ENCODE measurements at regions not wholly inside any gene's neighbourhood (a gene's known extent, or its start where the extent isn't known, plus 50 kb on each side); places are given as distances from the start of the nearest gene placed in this dataset.
A peak's percentile ranks its signal among the peaks of the same experiment; 100 is the strongest.

GRCh38 chr9:14517154-14517906 lies 175.9 kb downstream of the ZDHHC21 start:
- DNase-seq (ENCODE audit: low spot score), result no peak

DNA sequence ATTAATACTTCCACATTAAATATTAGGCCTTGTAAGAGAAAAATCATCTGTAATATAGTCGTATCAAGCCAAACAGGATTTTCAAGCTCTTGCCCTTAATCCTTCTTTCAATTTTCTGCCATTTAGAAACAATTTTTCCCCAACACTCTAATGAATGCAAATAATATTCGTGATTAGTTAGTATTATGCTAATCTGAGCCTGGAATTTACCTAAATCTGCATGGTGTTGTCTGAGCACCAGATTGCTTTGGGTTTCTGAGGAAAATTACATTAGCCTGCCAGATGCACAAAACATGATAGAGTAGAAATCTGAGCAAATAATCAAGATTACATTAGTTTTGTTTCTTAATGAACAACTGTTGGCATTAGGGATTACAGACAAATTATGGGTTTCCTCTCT lies 176.6 kb downstream of the ZDHHC21 start:
- DNase-seq (ENCODE audit: low spot score), result no peak

DNA sequence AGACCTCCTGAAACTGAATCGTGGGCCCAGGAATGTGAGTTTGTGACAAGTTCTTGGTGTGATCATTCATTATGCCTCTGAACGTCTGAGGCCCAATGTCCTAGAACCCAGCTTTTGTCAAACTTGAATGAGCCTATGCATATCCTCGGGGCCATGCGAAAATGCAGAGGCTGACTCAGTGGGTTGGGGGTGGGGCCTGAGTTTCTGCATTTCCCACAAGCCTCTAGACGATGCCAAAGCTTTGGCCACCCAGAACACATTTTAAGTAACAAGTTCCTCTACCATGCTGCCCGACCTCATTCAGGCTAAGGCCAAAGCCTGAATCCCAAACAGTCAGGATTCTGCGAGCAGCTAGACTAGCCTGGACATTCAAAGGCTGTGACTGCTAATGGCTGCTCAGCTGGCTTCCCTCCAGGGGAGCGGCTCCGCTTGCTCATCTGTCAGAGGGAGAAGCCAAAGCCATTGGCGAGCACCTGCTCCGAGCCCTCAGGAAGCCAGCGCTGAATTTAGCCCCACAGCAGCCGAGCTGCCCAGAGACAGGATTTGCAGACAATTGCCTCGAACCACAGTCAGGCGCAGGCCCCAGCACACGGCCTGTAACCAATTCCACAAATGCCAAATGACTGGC lies 177.5 kb downstream of the ZDHHC21 start:
- no peak for DNase-seq (ENCODE audit: low spot score)

- DNase-seq (ENCODE audit: low spot score), result no peak
Measured at GRCh38 chr9:14515049-14515448, 178.2 kb downstream of the ZDHHC21 start.

DNA sequence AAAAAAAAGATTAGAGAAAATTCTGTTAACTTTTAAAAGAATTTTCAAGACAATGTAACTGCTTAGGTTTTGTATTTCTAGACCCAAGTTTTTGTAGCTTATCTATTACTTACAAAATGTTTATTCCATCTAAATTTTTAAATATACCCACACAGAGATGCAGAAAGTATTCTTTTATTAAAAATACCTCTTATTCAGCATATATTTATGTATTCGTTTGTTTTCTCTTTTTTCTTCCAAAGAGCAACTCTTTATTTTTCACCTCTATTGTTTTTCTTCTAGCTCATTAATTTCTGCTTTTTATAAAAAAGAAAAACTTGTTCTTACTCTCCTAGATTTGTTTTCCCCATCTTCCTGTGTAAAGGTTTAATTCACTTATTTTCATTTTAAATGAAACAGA lies 180.3 kb downstream of the ZDHHC21 start:
- no peak for DNase-seq (ENCODE audit: low spot score)

DNA sequence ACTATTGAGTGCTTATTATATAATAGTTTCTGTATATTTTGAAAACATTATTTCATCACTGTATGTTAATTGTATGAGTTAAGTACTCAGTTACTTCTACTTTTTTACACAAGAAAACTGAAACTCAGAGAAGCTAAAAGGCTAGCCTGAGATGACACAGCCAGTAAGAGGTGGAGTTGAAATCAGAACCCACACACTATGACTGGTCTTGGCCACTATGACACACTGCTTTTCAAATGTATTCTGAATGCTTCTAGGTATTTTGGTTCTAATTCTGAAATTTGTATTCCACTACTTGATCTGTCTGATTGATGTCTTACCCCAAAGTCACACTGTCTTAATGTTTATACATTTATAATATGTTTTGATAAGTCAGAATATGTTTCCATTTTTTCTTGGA lies 181.8 kb downstream of the ZDHHC21 start:
- peak; percentile 28 for DNase-seq (ENCODE audit: low spot score)

DNA sequence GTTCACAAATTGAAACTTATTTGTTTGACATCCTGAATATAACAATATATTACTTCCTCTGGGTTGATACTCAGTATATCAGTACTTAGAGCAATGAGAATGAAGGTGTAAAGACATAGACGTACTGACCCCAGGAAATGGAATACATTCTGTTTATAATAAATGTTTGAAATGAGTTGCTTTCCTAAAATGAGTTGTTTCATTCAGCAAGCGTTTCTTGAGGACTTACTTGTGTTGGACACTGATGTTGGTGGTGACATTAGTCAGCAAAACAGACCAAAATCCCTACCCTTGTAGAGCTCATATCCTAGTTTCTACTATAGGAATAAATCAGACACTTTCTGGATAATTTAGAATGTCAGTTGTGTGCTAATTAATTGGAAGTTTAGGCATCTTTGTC lies 184.3 kb downstream of the ZDHHC21 start:
- no peak for DNase-seq (ENCODE audit: low spot score)

DNA sequence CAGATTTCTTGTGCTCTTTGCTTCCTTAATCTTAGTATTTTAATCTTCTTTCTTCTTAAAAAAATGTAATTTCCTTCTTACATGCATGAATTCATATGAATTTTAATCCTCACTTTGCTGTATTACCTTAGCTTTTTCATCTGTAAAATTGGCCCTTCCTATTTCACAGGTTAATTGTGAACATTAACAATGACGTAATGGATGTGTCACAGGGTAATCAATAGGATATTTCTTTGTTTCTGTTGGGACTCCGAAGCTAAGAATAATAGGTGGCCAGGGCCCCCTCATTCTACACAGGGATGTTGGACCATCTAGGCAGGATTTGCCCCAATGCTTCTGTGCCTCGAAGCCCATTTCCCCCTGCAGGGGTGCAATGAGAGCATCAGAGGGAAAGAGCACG lies 187.4 kb upstream of the NFIB start:
- no peak for DNase-seq (ENCODE audit: low spot score)

DNA sequence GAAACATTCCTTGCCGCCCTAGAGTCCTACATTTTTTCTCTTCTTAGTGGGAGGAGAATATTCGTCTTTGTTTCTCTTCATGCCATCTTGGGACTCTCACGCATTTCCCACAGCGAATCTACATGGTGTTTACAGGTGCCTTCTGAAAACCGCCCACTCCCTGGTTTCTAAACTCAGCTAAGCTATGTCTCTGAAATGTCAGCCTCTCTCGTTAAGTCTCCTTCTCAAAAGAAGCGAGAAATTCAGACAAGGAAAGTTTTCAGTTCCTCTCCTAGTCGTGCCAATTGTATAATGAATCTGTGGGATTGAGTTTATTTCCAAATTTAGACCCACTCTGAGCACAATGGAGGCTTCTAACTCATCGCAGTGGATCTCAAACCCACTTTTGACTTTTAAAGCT lies 186.8 kb upstream of the NFIB start:
- DNase-seq (ENCODE audit: low spot score), result no peak

- DNase-seq (ENCODE audit: low spot score), result no peak
Measured at GRCh38 chr9:14499976-14500375, 186.0 kb upstream of the NFIB start.

GRCh38 chr9:14498824-14499223 lies 184.9 kb upstream of the NFIB start:
- DNase-seq (ENCODE audit: low spot score), result no peak

DNA sequence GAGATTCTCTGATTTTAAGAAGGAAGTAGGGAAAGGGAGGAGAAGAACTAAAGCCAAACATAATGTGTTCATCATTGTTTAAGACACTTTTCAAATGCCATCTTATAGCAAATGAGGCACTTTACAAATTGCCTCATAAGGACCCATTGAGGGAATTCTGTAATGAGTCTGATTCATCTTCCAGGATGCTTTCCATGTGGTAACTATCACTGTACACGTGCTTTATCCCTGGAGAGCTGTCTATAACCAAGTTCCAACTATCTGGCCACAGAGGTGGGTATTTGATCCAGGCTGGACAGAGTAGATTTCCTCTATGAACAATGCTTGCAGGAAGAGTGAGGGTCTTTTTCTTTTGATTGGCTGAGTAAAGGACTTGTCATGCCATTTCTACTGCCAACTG lies 183.5 kb upstream of the NFIB start:
- no peak for DNase-seq (ENCODE audit: low spot score)

- DNase-seq (ENCODE audit: low spot score), result no peak
Measured at GRCh38 chr9:14488421-14489190, 174.7 kb upstream of the NFIB start.

DNA sequence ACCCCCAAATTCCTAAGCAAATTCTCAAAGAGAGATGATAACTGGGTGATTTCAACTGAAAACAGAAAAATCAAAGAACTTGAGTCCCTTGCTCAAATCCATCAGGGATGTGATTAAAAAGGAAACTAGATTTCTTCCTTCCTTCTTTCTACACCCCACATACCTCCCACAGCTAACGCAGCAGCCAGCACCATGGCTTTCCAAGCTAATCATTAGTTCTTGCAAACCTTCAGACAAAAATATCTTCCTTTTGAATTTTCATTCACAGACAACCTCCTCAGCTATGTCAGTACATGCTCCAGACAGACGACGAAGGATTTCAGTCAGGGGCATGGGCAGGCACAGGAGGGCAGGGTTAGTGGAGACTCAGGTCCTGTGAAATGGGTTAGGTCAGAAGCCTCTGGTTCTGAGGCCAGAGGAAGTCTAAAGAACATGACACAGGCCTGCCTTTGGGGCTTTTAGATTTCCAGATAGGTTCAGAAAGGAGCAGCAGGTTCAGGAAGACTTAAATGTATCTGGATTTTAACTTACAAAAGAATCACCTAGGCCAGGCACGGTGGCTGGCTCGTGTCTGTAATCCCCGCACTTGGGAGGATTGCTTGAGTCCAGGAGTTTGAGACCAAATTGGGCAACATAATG lies 173.7 kb upstream of the NFIB start:
- no peak for DNase-seq (ENCODE audit: low spot score)

DNA sequence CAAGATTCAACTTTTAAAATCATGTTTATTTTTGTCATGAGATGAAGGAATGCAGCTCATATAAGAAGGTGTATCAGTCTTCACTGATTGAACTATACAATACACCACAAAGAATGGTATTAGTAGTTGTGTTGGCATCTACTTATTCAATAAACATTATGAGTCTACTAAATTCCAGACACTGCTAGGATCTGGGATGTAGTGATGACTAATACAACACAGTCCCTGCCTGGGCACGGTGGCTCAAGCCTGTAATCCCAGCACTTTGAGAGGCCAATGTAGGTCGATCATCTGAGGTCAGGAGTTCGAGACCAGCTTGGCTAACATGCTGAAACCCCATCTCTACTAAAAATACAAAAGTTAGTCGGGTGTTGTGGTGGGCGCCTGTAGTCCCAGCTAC lies 171.4 kb upstream of the NFIB start:
- DNase-seq (ENCODE audit: low spot score), result no peak

DNA sequence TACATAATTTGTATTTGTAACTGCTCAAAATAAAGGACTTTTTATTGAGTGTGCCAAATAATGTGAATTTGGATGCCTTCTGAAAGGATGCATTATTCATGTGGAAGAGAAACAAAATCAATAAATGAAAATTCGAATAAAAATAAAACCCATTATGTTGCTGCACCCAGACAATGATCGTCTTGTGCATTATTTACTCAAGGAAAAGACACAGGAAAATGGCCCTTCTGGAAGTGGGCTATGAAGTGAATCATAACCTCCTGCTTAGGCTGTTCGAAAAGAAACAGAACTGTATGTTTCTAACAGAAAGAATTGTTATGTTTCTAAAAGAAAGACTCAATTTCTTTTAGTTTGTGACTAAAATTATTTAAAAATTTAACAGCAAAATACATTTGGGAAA lies 168.9 kb upstream of the NFIB start:
- no peak for DNase-seq (ENCODE audit: low spot score)

DNA sequence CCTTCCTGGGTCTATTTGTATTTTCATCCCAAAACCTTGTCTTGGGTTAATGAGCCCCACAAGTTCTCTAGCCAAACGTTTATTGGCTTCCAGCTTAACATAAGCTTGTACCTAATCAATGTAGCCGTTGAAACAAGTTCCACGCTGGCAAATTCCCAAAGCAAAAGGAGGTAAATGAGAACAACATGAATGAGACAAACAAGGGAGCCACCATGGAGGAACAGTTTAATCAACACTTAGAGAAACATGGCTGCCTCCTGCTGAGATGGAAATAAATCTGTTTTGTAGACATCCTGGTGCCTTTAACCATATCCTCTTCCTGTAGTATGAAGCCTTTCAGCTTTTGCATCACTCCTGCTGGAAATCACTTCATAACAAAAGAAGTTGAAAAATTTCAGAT lies 166.6 kb upstream of the NFIB start:
- no peak for DNase-seq (ENCODE audit: low spot score)

DNA sequence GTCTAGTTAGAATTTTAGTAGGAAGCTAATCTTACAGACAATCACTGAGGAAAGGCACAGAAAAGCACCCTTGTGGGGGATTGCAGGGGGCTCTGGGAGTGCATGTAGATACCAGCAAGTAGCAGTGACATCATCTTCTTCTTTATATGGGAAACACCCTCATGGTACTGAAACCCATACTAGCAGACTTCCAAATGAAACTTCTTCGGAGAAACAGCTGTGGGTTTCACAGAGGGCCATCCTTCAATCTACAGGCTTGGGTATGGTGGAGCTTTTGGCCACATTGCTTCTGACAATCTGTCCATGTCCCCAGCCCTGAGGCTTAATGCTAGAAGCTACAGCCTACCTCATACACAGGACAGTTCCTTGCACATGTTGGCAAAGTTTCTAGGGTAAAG lies 165.2 kb upstream of the NFIB start:
- DNase-seq (ENCODE audit: low spot score), result no peak

GRCh38 chr9:14478175-14479162 lies 164.5 kb upstream of the NFIB start:
- DNase-seq (ENCODE audit: low spot score), result no peak

GRCh38 chr9:14471041-14471440 lies 157.1 kb upstream of the NFIB start:
- DNase-seq (ENCODE audit: low spot score), result no peak

DNA sequence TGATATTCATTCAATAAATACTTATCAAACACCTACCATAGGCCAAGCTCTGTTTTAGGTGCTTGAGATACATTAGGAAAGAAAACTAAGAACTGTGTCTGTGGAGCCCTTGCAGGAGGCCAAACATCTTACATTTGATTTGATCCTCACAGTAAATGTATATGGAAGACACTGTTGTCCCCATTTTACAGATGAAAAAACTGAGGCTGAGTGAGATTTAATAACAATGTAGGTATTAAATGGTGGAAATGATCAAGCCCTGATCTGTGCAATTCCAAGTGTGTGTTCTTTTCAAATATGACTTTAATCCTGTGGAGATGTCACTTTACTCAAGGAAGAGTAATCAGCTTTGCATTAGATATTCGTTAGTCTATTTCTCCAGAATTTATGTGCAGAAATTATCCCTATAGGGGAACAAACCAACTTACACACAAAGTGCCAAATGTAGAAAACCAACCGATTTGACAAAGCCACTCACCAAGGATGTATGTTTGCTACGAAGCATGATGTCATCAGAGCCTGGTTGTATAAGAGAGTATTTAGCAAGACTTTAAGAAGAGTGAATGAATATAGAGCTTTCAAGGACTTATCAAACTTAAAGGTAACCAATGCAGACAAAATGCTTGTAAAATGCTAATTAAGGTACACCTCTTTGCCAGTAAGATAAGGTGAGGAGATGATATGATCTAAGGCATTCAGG lies 153.9 kb upstream of the NFIB start:
- no peak for DNase-seq (ENCODE audit: low spot score)

Measured in AG08395 (cell line).